IPS DF 4.7 (cell line): ENCODE measurements at regions not wholly inside any gene's neighbourhood (a gene's known extent, or its start where the extent isn't known, plus 50 kb on each side); places are given as distances from the start of the nearest gene placed in this dataset.
"Not testable (repeated sequence)": the region's sequence is repeated elsewhere in the genome, so short reads cannot be mapped to it uniquely, and the experiment has no call there.

Source experiments
- DNase-seq: peaks from one replicate; pipeline ENCODE4 v3.0.0-alpha.2; 2013; ENCODE audit warnings: low spot score; ENCODE audit errors: extremely low read depth

DNA sequence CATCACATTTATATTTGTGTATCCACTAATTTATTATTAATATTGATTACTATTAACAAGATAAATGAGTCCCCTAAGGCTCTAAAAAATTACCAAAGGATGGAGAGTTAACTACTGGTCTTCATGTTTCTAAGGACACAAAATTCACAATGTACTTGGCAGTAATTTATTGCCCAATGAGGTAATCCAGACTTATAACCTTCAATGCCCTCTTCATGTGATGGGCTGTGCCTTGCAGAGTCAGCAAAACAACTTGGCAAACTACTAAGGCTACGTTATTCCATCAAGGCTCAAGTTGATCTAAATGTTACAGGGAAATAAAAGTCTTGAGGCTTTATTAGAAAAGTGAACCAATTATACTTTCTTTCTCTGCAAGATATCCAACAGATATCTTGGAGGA lies 804.9 kb upstream of the NXPH2 start:
- no peak for DNase-seq

DNA sequence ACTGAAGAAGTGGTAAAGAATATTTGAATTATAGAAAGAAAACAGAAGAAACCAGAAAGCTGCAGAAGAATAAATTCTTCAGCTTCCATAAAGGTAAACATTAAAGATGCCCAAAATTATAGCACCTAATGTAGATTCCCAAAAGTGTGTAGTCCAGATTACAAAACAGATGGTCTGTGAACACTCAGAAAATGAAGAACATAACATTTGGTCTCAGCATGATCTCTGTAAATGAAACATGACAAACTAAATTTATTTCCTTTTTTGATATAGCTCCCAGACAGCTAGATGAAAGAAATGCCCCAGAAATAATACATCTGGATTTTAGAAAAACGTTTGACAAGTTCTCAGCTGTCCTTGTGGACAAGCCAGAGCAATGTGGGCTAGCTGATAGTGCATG lies 794.2 kb upstream of the NXPH2 start:
- no peak for DNase-seq

DNA sequence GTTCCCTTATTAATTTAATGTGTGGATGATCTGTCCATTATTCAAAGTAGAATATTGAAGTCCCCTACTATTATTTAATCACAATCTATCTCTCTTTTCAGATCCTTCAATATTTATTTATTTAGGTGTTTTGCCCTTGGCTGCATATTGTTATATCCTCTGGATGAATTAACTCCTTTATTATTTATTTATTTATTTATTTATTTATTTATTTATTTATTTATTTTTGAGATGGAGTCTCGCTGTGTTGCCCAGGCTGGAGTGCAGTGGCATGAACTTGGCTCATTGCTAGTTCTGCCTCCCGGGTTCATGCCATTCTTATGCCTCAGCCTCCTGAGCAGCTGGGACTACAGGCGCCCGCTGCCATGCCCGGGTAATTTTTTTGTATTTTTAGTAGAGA lies 776.6 kb upstream of the NXPH2 start:
- DNase-seq = no peak

DNA sequence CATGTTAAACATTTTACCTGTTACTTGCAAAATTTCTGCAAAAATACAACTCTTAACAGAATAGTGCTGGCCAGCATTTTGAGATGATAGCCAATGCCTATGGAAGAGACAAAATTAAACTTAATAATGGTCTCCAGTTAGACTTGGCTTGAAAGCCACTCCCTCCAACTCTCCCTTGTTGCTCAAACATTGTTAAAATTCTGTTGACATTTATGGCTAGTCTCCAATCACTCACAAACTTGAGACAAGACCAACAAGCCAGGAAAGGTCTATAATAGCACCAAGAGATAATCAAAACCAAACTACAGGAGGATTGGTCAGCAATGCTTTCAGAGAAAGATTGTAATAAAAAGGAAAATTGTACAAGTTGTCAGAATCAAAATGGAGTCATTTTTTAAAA lies 770.7 kb upstream of the NXPH2 start:
- no peak for DNase-seq

DNA sequence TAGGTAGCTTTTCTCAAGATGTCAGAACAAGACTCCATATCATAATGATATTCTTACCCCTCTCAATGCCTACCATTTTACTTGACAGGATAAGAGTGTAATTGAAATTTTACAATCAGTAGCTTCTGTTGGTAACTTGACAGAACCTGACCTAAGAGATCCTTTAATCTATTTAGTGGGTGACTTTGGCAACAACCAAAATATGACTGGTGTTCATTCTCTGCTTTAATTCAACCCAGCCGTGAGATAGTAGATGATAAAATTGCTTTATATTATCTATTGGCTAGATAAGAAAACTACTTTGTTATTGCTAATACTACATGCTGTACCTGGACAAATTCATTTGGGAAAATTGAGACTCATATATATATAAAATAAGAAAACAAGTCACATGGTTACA lies 770.2 kb upstream of the NXPH2 start:
- no peak for DNase-seq

DNA sequence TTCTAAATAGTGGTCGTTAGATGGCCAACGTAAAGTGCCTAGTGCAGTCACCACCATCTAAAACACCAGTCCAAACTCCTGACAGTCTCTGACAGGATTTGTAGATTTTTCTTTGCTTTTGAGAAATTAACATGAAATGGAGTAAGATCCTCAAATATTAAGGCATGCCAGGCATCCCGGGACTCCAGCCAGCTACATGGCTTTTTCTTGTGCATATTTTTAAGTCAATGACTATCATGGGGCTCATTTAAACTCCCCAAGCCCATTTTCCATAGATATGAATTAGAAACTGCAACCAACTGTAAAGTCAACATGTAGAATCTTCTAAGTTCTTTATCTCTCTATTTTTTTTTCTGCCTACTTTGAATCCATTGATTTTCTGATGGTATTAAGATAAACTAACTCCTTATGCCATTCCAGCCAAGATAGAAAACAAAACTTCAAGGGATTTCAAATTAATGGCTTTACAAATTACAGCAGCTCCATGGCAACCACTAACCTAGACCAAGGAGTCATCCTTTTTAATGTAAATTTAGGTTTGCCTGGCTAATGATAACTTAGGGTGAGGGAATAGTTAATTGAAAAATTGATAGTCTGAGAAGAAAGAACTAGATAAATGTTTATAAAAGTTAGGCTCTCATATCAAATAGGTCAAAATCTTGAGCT lies 764.1 kb upstream of the NXPH2 start:
- DNase-seq = no peak

DNA sequence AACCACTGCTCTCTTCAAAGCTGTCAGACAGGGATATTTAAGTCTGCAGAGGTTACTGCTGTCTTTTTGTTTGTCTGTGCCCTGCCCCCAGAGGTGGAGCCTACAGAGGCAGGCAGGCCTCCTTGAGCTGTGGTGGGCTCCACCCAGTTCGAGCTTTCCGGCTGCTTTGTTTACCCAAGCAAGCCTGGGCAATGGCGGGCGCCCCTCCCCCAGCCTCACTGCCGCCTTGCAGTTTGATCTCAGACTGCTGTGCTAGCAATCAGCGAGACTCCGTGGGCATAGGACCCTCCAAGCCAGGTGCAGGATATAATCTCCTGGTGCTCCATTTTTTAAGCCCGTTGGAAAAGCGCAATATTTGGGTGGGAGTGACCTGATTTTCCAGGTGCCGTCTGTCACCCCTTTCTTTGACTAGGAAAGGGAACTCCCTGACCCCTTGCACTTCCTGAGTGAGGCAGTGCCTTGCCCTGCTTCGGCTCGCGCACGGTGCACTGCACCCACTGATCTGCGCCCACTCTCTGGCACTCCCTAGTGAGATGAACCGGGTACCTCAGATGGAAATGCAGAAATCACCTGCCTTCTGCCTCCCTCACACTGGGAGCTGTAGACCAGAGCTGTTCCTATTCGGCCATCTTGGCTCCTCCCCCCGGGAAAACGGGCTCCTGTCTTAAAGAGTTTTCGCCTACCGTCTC lies 758.3 kb upstream of the NXPH2 start:
- not testable (repeated sequence) for DNase-seq

DNA sequence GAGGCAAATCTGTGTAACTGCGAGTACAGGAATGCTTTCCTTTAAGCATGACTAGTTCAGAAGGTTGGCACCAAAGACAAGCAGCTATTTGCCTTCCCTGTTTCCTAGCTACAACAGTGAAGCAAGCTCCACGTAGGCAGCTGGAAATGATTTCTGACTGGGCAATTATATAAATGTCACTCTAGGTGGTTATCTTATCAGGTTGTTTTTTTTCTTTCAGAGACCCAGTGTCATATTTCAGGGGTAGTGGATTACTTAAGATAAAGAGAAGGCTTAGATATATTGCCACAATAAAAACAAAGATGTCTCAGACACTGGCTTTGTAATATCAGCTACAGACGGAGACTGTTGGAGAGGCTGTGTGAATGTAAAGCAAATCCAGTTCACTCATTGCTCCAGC lies 748.9 kb upstream of the NXPH2 start:
- no peak for DNase-seq

DNA sequence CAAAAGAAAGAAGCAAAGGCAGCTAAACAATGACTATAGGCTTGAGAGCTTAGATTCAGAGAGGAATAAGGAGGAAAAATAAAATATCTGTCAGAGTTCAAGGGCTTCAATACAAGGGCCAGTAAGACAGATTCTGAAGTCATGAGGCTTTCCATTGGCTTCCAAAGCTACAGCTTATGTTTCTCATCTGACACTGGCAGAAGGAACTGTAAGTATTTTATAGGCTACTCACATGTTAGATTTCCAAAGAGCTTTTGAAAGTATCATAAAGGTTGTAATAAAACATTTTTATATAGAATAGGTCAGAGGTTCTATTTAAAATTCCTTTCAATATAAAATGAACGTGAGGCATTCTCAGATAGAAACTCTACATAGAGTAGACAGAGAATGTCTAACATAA lies 746.6 kb upstream of the NXPH2 start:
- DNase-seq = no peak

DNA sequence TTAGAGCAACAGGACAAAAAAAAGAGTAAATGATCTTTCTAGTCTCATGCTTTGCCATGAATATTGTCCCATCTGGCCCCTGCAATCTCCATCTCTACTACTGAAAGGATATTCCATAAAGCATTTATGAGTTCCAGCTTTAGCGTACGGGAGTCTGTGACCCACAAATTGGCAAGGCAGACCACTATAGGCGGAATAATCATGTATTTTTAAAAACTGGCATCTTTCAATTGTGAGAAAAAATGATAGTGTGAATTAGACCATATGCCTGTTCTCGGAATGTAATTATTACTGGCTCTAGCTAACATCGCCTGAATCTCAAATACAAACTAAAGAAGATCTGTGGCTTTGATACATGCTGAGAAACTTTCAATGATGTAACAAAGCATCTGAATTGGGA lies 738.1 kb upstream of the NXPH2 start:
- no peak for DNase-seq

DNA sequence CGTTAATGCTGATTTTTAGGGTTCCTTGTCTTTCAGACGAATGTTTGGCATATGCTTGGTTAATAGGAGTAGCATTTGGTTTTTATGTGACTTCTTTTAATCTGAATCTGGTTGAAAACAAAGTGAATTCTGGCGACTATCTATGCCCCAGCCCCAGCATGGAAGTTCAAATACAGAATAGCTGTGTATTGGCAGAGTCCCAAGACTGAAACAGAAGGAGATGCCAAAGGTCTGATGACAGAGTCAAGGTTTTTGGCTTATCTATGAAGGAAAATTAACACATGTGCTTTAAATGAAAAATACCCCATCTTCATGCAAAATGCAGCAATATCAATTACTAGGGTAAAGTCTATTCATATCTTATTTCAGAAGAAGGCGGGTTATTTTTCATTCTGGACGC lies 734.8 kb upstream of the NXPH2 start:
- DNase-seq = no peak

DNA sequence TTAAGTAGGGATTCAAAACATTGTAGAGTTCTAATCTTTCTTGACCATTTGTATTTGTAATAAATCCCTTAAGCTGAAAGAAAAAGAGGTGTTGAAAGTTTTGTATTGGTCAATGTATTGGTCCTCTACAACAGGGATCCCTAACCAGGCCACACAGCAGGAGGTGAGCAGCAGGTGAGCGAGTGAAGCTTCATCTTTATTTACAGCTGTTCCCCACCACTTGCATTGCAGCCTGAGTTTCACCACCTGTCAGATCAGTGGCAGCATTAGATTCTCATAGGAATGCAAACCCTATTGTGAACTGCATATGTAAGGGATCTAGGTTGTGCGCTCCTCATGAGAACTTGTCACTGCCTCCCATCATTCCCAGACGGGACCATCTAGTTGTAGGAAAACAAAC lies 715.7 kb upstream of the NXPH2 start:
- no peak for DNase-seq

DNA sequence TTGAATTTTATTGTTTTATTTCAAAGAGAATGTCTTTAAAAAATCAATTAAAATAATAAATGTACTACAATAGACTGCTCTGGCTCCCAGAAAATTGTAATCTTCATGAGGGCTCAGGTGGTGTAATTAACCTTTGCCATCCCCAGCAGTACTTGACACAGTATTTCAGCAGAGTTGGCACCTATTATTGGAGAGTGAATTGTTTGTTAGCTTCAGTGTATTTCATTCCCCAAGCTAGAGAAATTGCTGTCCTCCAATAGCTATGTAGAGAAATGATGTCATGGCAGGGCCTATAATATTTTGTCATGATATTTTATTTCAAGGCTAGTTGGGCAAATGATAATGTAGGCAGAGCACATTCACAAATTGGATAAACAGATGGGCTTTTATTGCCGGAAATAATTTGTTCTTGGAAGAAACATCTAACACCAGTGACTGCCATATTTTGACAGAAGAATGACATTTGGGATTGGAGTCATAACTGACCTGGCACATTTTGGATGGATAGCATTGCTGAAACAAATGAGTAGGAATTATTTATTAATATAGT lies 712.0 kb upstream of the NXPH2 start:
- DNase-seq = no peak

DNA sequence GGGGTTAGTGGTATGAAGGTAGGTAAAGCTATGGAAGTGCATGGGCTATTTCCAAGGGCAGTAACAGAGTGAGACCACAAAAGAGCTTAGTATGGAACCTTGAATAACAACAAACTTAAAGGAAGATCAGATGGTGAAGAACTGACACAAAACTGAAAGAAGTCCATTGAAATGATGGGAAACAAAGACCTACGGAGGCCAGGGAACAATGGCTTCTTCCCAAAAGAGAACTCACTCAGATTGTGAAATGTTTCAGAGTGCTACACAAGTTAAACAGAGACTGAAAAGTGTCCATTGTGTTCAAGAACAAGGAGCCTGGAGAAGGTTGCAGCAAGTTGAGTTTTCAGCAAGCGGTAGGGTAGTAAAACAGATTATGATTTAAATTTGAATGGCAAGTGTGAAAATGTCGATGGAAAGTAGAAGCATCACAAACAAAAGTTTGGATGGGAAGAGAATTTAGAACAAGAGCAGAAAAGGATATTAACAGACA lies 700.0 kb upstream of the NXPH2 start:
- DNase-seq = no peak

DNA sequence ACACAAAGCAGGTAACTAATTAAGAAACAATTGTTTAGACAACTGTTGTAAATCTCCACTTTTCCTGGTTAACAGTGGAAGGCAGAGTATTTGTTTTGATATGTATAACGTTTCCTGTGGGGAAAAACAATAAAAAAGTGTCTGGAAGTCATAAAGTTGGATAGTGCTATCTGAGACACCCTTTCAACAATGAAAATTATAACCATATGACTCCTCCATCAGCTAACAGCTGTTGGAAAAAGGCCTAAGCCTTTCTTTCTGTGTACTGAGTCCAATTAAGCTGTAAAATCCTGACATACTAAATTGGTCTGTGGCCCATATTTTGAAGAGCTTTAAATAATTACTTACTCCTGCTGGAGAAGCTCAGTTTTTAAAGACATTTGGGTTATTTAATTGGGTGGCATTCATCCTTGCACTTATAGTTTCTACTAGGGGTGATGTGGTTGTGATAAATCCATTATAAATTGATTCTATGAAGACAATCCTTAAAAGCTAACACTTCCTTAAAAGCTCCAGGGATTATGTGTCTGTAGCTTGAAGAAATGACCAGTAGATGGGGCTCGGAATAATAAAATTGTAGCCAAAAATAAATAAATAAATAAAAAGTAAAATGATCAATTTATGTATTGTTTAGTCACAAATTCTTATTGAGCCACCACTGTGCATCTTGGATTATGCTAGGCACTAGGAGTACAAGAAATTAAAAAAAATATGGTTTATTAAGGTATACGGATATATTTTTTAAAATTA lies 698.1 kb upstream of the NXPH2 start:
- DNase-seq = no peak

DNA sequence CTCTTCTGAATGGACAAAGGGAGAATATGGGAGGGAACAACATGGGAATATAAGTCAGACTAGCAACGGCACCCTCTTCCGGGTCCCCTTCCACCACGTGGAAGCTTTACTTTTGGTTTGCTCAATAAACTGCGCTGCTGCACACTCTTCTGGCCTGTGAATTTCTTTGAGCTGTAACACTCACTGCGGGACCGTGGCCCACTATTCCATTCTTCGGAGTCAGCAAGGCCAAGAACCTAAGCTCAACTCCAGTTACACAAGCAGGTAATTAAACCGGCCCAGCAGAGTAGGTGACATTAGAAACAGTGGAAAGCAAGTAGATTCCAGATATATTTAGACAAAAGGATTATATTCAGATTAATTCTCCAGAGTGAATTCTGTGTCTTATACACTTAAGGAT lies 697.4 kb upstream of the NXPH2 start:
- no peak for DNase-seq

DNA sequence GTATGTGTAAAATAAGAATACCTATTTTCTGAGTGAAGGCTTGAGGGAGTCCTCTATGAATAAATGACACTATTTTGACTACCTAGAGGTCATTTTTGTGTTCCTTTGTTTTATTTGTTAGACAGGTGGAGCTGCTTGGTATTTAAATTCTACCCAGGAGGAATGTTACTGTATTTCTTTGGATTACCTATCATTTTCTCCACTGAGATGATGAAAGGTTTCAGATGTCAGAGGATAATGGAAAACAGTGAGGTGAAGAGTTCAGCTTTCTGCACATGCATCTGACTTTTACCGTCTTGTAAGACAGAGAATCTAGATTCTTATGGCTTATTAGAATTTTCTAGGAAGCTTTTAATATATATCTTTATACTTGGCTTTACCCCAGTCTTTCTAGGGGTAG lies 689.8 kb upstream of the NXPH2 start:
- no peak for DNase-seq

DNA sequence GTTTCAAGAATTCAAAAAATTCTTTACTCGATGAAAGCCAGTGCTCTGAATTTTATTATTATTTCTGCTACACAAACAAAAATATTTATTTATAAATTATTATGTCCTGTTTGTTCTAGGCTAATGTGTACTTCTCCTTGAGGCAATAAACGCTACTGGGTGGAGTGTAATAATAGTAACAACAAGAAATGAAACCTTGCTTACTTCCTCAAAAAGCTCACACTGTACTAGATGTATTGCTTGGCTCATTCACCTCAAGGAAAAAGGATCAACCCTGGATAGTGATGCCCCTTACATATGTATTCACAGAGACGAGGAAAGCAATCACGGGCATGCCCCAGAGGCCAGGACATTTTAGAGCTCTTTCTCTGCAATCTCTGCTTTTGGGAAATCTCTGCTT lies 685.6 kb upstream of the NXPH2 start:
- DNase-seq = no peak

DNA sequence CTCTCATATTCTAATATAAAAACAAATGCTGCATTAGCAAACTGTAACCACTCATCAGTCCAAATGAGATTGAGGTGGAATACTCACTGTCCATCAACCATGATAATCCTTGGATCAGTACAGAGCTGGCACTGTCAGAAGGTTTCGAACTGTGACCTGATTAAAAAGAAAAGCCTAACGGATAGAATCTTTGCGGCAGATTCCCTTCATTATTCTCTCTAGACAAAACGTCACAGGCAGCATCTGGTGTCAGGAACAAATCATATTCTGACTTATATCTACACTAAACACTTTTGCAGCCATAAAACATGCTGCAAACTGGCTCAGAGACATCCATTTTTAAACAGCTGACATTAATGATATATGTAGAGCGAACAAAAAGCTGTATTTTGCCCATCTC lies 677.7 kb upstream of the NXPH2 start:
- DNase-seq = no peak

DNA sequence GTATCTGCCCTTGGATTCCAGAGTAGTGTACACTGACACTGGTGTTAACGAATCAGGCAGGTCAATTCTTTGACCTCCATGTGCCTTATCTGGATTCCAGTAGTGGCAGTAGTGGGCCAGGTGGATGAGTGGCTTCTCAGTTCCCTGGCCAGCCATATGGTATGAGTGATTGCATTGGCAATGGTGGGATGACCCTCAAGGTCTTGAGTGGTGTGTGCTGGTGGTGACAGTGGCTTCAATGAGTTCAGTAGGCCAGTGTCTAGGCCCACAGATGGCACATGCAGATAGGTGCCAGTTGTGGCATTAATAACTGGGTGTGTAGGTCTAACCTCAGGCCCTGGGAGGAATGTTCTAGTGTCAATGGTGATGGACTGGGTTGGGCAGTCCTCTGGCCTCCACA lies 674.1 kb upstream of the NXPH2 start:
- DNase-seq = no peak

DNA sequence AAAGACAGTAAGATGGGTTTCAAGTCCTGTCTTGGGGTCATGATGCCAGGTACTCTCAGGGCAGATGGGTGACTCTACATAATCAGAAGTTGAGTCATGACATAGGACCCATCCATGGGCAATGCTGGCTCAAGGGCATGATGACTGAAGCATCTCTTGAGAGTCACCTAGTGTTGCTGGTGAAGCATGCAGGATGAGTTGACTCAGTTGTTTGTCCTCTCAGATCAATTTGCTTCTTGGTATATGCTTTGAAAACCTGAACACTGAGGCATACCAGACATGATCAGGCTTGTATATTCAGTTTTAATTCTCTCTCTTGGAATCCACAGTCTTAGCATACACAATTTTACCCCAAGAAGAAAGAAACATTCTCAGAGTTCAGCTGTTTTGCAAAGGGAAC lies 658.9 kb upstream of the NXPH2 start:
- DNase-seq = no peak

DNA sequence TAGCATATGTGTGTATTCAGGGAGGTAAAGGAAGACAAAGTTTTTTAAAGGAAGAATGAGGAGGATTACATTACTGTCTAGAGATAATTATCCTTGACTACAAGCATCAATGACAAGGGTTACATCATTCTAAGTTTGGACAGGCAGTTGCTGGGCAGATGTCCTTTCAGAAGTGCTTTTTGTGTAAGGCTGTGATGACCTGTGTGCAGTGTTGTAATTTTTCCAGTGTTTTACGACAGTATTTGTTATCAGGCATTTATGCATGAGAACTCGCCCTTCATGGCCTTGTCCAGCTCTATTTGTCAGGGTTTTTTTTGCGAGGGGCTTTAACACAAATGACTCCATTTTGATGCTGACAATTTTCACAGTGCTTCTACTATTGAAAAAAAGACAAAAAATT lies 658.3 kb upstream of the NXPH2 start:
- no peak for DNase-seq
